HG02763 (cell line): ENCODE measurements at regions not wholly inside any gene's neighbourhood (a gene's known extent, or its start where the extent isn't known, plus 50 kb on each side); places are given as distances from the start of the nearest gene placed in this dataset.
"Not testable (repeated sequence)": the region's sequence is repeated elsewhere in the genome, so short reads cannot be mapped to it uniquely, and the experiment has no call there.

Experiments used
- ATAC-seq: cut with Tn5 transposase; IDR thresholded peaks from one replicate; pipeline ENCODE4 v1.9.1; 2021; ENCODE audit warnings: mild to moderate bottlenecking, moderate library complexity; ENCODE audit not compliant: unreplicated experiment

GRCh38 chr9:16052757-16053530 lies 500.1 kb downstream of the CCDC171 start:
- ATAC-seq = no peak

GRCh38 chr9:16057541-16057940 lies 504.7 kb downstream of the CCDC171 start:
- ATAC-seq = no peak

- ATAC-seq = peak; percentile 39
Observed at GRCh38 chr9:16058131-16058549, 505.3 kb downstream of the CCDC171 start.

- no peak for ATAC-seq
Observed at GRCh38 chr9:16060436-16061129, 507.7 kb downstream of the CCDC171 start.

GRCh38 chr9:16062542-16063240 lies 509.8 kb downstream of the CCDC171 start:
- ATAC-seq = no peak

- ATAC-seq = no peak
Observed at GRCh38 chr9:16063241-16063591, 510.4 kb downstream of the CCDC171 start.

GRCh38 chr9:16064771-16065170 lies 511.9 kb downstream of the CCDC171 start:
- ATAC-seq = no peak

GRCh38 chr9:16066201-16066600 lies 513.4 kb downstream of the CCDC171 start:
- not testable (repeated sequence) for ATAC-seq

- no peak for ATAC-seq
Observed at GRCh38 chr9:16068476-16068875, 515.6 kb downstream of the CCDC171 start.

- ATAC-seq = no peak
Observed at GRCh38 chr9:16069249-16069648, 516.4 kb downstream of the CCDC171 start.

- ATAC-seq = no peak
Observed at GRCh38 chr9:16069671-16070454, 517.0 kb downstream of the CCDC171 start.

GRCh38 chr9:16070455-16071145 lies 517.8 kb downstream of the CCDC171 start:
- ATAC-seq = no peak

GRCh38 chr9:16071400-16071799 lies 518.6 kb downstream of the CCDC171 start:
- ATAC-seq = no peak

GRCh38 chr9:16074963-16075362 lies 522.1 kb downstream of the CCDC171 start:
- no peak for ATAC-seq

- ATAC-seq = no peak
Observed at GRCh38 chr9:16075696-16076095, 522.9 kb downstream of the CCDC171 start.

GRCh38 chr9:16076511-16076910 lies 523.7 kb downstream of the CCDC171 start:
- ATAC-seq = no peak

- ATAC-seq = no peak
Observed at GRCh38 chr9:16082796-16083195, 530.0 kb downstream of the CCDC171 start.

- no peak for ATAC-seq
Observed at GRCh38 chr9:16085167-16085726, 532.4 kb downstream of the CCDC171 start.

GRCh38 chr9:16090907-16091629 lies 538.2 kb downstream of the CCDC171 start:
- ATAC-seq = no peak
